ENCODE measurements at regions not wholly inside any gene's neighbourhood (a gene's known extent, or its start where the extent isn't known, plus 50 kb on each side); places are given as distances from the start of the nearest gene placed in this dataset.

GRCh38 chr5:106510321-106510720 lies 1160.4 kb downstream of the EFNA5 start:
- no peak for TF ChIP-seq CTCF (IDR thresholded peaks at IDR 0.05 in 4 of 5, conservative IDR thresholded peaks at IDR 0.05 in 1 of 5)
- no peak for TF ChIP-seq POLR2A (IDR thresholded peaks at IDR 0.05)
